ENCODE measurements at regions not wholly inside any gene's neighbourhood (a gene's known extent, or its start where the extent isn't known, plus 50 kb on each side); places are given as distances from the start of the nearest gene placed in this dataset.

DNA sequence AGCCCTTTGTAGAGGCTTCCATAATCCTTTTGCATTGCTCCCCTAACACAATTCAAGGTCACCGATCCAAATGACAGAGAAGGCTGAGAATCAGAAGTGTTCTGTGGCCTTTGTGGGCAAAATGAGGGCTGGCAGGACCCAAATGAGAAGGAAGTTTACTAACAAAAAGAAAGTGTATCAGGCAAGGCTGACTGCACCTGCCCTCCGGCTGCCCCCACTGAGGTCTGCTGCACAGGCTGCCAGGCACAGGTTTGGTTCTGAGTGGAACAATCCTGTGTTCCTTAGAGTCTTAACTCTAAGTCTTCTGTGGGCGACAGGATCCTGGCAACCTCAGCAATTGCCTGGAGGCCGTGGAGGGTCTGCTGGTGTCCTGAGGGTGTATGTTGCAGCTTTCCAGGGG is 568.5 kb downstream of the CMPK2 start:
- intact Hi-C loops (cut with DNase I, micrococcal nuclease): no loop called here
- Mint-ChIP-seq H3K36me3 (ENCODE audit: low read depth) (no peaks in the 10 kb centered on the region), H3K4me1 (no peaks in the 10 kb centered on the region), H3K27me3 (peaks cover 2% of the 10 kb centered on the region), H3K9me3 (ENCODE audit: low read depth) (peaks cover 6% of the 10 kb centered on the region), H3K27ac (no peak overlapping the region), H3K4me3 (no peak overlapping the region)
- ATAC-seq (no peak), DNase-seq (no peak)
- ChIA-PET POLR2A (no interaction called here), CTCF (no interaction called here)

DNA sequence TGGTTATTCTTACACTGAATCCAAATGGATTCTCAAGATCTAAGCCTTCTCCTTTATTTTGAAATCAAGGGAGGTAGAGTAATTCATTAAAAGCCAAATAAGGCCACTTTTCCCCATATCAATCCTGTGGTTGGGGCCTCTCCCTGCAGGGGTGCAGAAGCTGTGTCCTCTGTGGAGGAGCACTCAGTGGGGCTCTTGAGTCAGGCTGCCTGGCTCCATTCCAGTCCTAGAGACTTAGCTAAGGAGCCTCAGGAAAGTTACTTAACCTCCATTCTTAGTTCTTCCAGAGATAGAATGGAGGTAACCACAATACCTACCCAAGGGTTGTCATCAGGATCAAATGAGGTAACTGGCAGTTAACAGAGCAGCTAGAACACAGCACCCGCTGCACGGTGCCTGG is 564.3 kb downstream of the CMPK2 start:
- H3K27me3 Mint-ChIP-seq: peaks cover 3% of the 10 kb centered on the region
- DNase-seq (no peak), ATAC-seq (no peak)
- CTCF ChIA-PET: interaction anchor here (1.3 kb wide), 1 partner anchor 16 kb away, joined by 4 read pairs; no protein-coding TSS in a partner anchor
- H3K36me3 Mint-ChIP-seq (ENCODE audit: low read depth): no peaks in the 10 kb centered on the region
- no peak overlapping the region for H3K27ac Mint-ChIP-seq
- no peaks in the 10 kb centered on the region for H3K9me3 Mint-ChIP-seq (ENCODE audit: low read depth)
- H3K4me1 Mint-ChIP-seq: no peaks in the 10 kb centered on the region
- intact Hi-C loops (cut with DNase I, micrococcal nuclease): no loop called here
- H3K4me3 Mint-ChIP-seq: no peak overlapping the region
- POLR2A ChIA-PET: no interaction called here

- Mint-ChIP-seq H3K9me3 (ENCODE audit: low read depth) (no peaks in the 10 kb centered on the region), H3K27ac (no peak overlapping the region), H3K4me1 (no peaks in the 10 kb centered on the region), H3K4me3 (no peak overlapping the region), H3K27me3 (no peaks in the 10 kb centered on the region), H3K36me3 (ENCODE audit: low read depth) (no peaks in the 10 kb centered on the region)
- ChIA-PET POLR2A (no interaction called here), CTCF (no interaction called here)
- no peak for DNase-seq
- intact Hi-C loops (cut with DNase I, micrococcal nuclease): no loop called here
- ATAC-seq: no peak
Observed at GRCh38 chr2:6308986-6309385, 556.7 kb downstream of the CMPK2 start.

DNA sequence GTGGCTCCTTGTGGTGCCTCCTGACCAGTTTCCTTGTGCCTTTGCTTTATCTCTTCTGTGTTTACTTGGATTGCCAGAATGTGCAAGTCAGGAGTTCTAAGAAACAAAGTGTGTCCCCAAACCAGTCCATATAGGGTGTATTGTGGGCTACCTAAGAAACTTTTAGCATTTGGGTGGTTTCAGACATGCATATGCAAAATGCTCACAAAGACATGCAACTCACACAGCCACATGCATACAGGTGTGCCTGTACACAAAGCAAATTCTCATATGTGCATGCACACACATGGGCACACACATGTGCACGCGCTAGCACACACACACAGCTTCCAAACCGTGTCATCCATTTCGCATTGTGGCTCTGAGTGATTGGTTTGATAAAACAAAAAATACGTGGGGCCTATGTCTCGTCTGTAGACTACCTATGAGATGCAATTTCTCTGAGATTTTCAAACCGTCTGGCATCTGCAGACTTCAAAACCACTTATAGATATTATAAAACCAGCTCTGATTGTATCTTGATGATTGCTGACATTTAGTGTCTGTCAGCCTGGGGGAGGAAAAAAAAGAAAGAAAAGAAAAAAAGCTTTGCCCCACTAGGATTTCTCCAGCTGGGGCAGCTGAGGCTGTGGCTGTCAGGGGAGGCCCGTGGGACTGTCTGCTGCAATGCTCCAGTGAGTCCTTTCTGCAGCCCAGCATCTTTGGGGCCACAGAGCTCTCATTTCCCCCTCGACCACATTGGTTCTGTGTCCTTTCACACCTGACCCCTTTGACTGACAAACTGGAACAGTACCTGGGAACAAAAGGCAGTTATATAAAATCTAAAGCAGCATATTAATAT is 556.1 kb downstream of the CMPK2 start:
- no peak for DNase-seq
- ATAC-seq: no peak
- no peaks in the 10 kb centered on the region for H3K36me3 Mint-ChIP-seq (ENCODE audit: low read depth)
- H3K4me3 Mint-ChIP-seq: no peak overlapping the region
- no peaks in the 10 kb centered on the region for H3K27me3 Mint-ChIP-seq
- no peak overlapping the region for H3K27ac Mint-ChIP-seq
- ChIA-PET CTCF (no interaction called here), POLR2A (no interaction called here)
- intact Hi-C loops (cut with DNase I, micrococcal nuclease): no loop called here
- no peaks in the 10 kb centered on the region for H3K9me3 Mint-ChIP-seq (ENCODE audit: low read depth)
- H3K4me1 Mint-ChIP-seq: no peaks in the 10 kb centered on the region

DNA sequence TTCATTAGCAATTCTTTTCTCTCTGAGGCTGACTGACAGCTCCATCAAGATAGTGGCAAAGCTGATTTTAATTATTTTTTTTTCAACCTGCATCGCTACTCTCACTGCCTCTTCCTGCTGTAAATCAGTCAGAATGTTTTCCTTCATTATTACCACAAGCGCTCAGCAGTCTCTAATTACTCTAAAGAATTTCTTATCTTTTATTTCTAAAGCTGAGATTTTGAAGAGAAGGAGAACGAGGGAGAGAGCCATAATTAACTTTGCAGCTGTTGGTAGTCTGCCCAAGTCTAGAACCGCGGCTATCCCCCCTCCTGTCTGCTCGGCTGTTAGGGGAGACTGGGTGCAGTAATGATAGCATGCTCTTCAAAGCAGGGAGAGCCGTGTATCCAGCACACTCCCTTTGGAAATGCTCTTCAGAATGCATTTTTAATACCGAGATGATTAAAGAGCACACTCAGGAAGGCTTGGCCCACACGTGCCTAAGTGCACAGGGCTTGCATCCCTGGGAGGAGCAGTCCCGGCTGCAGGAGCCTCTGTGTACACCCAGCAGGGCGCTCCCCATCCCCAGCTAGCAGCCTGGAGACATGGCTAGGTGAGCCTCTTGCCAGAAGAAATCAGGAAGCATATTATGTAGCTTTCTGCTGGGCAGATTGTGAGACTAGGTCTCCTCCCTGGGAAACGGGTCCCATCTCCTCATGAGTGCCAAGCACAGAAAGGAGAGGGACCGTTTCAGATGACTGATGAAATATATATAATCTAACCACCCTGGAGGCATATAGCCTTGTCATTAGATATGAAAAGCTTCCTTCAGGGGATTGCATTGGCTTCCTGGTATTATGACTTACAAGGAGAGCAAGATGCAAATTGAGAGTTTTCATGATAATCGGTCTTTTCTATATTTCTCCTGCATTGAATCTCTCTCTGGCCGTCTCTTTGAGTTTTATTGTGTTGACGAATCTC is 555.2 kb downstream of the CMPK2 start:
- H3K27me3 Mint-ChIP-seq: no peaks in the 10 kb centered on the region
- POLR2A ChIA-PET: no interaction called here

DNA sequence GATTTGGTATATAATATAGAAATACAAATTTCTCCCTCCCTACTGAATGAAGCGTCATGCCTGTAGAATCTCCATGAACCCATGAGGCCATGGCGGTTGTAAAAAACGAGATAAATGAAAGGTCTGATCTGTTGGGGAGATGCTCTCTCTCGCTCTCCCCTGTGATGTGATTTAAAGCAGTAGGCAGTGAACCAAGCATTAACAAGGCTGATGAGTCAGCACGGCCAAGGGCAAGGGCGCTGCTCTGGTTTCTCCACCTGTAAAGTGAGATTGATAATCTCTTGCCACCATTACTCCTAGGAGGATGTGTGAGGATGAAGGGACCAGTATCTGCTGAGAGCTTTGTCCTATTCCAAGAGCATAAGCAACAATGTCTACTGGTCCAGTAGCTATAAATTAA is 553.3 kb downstream of the CMPK2 start:
- ATAC-seq (no peak), DNase-seq (no peak)
- H3K27ac Mint-ChIP-seq: no peak overlapping the region
- H3K4me3 Mint-ChIP-seq: no peak overlapping the region
- POLR2A ChIA-PET: no interaction called here
- H3K4me1 Mint-ChIP-seq: no peaks in the 10 kb centered on the region
- intact Hi-C loops (cut with DNase I, micrococcal nuclease): no loop called here
- no peaks in the 10 kb centered on the region for H3K27me3 Mint-ChIP-seq
- CTCF ChIA-PET: no interaction called here
- no peaks in the 10 kb centered on the region for H3K36me3 Mint-ChIP-seq (ENCODE audit: low read depth)
- H3K9me3 Mint-ChIP-seq (ENCODE audit: low read depth): no peaks in the 10 kb centered on the region

More for the DNA sequence above, 555.2 kb downstream of the CMPK2 start:
- CTCF ChIA-PET: no interaction called here
- Mint-ChIP-seq H3K27ac (no peak overlapping the region), H3K36me3 (ENCODE audit: low read depth) (no peaks in the 10 kb centered on the region), H3K9me3 (ENCODE audit: low read depth) (no peaks in the 10 kb centered on the region), H3K4me3 (no peak overlapping the region), H3K4me1 (no peaks in the 10 kb centered on the region)
- ATAC-seq: no peak
- intact Hi-C loops (cut with DNase I, micrococcal nuclease): no loop called here
- no peak for DNase-seq

DNA sequence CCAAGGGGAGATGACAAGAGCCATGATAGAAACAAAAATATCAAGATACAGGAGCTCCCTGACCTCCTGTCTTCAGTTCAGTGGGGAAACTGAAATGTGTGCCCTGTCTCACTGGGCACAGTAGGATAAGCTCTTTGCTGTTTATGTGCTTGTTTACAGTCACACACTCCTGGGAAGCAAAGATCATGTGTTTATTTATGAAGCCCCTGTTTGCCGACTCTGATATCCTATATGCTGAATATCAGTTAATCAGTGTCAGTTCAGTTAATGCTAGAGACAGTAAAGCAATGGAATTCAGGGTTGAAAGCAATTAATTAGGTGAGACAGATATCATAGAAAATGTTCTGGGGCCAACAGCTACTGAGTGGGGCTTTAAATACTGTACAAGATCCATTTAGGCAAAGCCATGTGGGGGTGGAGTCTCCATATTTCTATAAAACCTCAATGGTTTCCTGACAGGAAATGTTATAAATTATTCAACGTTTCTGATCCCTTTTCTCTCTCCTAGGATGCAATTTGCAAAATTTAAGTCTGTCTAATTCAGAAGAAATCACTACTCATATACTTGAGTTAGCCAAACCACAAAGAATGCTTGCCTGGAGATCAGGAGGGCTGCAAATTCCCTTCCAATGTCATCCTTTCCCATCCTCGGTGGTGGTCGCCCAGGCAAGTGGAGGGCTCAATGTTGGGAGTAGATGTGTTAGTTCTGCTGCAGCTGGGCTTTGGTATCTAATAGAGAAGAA is 551.3 kb downstream of the CMPK2 start:
- no peak overlapping the region for H3K4me3 Mint-ChIP-seq
- H3K4me1 Mint-ChIP-seq: no peaks in the 10 kb centered on the region
- no peak for DNase-seq
- H3K9me3 Mint-ChIP-seq (ENCODE audit: low read depth): peaks cover 2% of the 10 kb centered on the region
- CTCF ChIA-PET: interaction anchor here (1.2 kb wide), 1 partner anchor 916 kb away, joined by 5 read pairs; no protein-coding TSS in a partner anchor
- intact Hi-C loops (cut with DNase I, micrococcal nuclease): no loop called here
- no peak overlapping the region for H3K27ac Mint-ChIP-seq
- POLR2A ChIA-PET: no interaction called here
- H3K27me3 Mint-ChIP-seq: no peaks in the 10 kb centered on the region
- no peaks in the 10 kb centered on the region for H3K36me3 Mint-ChIP-seq (ENCODE audit: low read depth)
- ATAC-seq: no peak

DNA sequence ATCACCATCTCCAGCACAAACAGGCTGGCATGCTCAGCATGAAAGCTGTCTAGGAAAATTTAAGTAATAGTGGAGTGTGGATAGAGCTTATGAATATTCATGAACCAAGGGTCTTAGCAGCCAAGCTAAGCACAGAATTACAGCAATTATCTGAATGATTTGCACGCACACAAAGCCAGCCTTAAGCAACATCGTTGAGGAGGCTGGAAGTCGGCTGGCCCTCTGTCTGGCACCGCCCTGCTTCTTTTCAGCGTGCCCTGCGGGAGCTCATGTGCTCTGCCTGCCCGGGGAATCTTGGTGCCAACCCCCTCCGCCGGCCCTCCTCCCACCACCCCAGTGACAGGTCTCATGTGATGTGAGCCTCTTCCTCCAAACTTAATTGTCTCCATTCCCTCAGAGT is 540.1 kb downstream of the CMPK2 start:
- intact Hi-C loops (cut with DNase I, micrococcal nuclease): no loop called here
- DNase-seq: no peak
- Mint-ChIP-seq H3K36me3 (ENCODE audit: low read depth) (no peaks in the 10 kb centered on the region), H3K4me3 (no peak overlapping the region), H3K9me3 (ENCODE audit: low read depth) (no peaks in the 10 kb centered on the region), H3K4me1 (no peaks in the 10 kb centered on the region), H3K27me3 (no peaks in the 10 kb centered on the region), H3K27ac (no peak overlapping the region)
- POLR2A ChIA-PET: no interaction called here
- ATAC-seq: no peak
- CTCF ChIA-PET: no interaction called here

DNA sequence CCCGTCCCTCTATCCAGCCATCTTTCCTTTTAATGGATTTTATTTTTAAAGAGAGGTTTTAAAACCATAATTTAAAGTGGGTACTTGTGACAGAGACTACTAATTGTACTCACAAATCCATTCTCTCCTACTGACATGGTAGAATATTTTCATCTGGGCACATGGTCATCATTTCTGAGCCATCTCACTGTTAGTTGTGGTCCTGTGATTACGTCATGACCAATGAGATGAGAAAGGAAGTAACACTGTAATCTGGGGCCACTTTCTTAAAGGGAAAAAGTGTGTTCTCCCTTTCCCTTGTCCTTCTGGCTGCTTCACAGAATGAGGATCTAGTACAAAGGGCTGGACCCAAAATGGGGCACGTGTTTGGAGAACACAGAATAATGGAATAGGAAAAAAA is 538.7 kb downstream of the CMPK2 start:
- intact Hi-C loops (cut with DNase I, micrococcal nuclease): no loop called here
- Mint-ChIP-seq H3K4me3 (no peak overlapping the region), H3K9me3 (ENCODE audit: low read depth) (no peaks in the 10 kb centered on the region), H3K27me3 (no peaks in the 10 kb centered on the region), H3K4me1 (no peaks in the 10 kb centered on the region), H3K36me3 (ENCODE audit: low read depth) (no peaks in the 10 kb centered on the region), H3K27ac (no peak overlapping the region)
- ATAC-seq (no peak), DNase-seq (no peak)
- ChIA-PET POLR2A (no interaction called here), CTCF (no interaction called here)

DNA sequence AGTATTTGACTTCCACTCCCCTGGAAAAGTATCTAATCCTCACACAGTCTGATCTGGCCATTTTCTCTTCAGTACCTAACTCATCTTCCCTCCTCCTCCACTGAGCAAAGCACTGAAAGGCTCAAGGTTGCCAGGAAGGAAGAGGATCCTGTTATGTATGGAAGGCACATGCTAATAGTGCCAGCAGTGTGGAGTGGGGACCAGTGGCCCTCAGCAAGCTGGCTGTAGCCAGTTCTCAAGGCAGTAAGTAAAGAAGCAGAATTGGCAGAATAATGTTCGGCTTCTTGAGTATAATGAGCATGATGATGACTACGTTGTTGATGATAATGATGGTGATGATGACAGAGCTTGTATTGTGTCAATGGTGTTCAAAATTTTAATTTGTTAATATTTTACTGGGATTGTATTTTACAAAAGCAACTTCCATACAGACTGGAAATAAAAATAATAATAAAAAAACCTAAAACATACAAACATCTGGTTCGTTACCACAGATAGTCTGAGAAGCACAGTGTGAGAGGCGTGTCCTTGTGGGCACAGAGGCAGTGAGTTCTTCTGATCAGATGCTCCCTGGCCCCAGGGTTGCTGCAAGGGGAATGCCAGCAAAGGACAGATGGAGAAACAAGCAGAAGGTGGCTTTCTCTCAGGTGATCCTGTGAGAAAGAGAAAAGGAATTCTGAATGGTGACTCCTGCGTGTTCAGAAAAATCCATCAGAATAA is 528.8 kb downstream of the CMPK2 start:
- Mint-ChIP-seq H3K36me3 (ENCODE audit: low read depth) (no peaks in the 10 kb centered on the region), H3K27ac (no peak overlapping the region), H3K27me3 (no peaks in the 10 kb centered on the region), H3K4me1 (no peaks in the 10 kb centered on the region), H3K9me3 (ENCODE audit: low read depth) (no peaks in the 10 kb centered on the region), H3K4me3 (no peak overlapping the region)
- ATAC-seq: no peak
- POLR2A ChIA-PET: no interaction called here
- CTCF ChIA-PET: no interaction called here
- DNase-seq: no peak
- intact Hi-C loops (cut with DNase I, micrococcal nuclease): no loop called here

DNA sequence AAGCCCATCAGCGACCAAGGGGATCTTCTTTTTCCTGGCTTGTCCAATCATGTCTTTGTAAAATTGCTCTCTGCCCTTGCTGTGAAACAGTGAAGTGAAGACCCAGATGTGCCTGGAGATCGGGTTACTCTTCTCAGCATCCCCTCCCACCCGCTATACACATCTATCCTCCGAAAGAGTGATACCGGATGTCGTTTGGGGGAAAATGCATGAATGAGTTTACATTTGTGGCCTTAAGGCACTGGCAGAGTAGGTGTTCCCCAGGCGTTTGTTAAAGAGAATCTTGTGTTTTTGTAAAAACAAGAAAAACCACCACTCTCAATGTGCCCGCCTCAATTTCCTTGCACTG is 528.3 kb downstream of the CMPK2 start:
- Mint-ChIP-seq H3K36me3 (ENCODE audit: low read depth) (no peaks in the 10 kb centered on the region), H3K27ac (no peak overlapping the region), H3K4me3 (no peak overlapping the region), H3K9me3 (ENCODE audit: low read depth) (no peaks in the 10 kb centered on the region), H3K27me3 (no peaks in the 10 kb centered on the region), H3K4me1 (no peaks in the 10 kb centered on the region)
- intact Hi-C loops (cut with DNase I, micrococcal nuclease): no loop called here
- DNase-seq: no peak
- no peak for ATAC-seq
- ChIA-PET CTCF (no interaction called here), POLR2A (no interaction called here)
